Gastroesophageal sphincter (tissue), 3 donors: ENCODE measurements at regions not wholly inside any gene's neighbourhood (a gene's known extent, or its start where the extent isn't known, plus 50 kb on each side); places are given as distances from the start of the nearest gene placed in this dataset.
"Not testable (repeated sequence)": the region's sequence is repeated elsewhere in the genome, so short reads cannot be mapped to it uniquely, and the experiment has no call there.

ENCODE experiments used
- POLR2AphosphoS5 ChIP-seq: sonication (generic); formaldehyde crosslinking; IDR thresholded peaks from one replicate; pipeline ENCODE4 v1.6.1; 2017; ENCODE audit warnings: antibody characterized with exemption
- TF ChIP-seq, protein P1 (sequence below), 4 experiments: fragments of 200-600 bp in 2 of 4; fragments of 450-650 bp in 2 of 4; sonication (generic) in 1 of 4; IDR thresholded peaks; one replicate each; pipeline ENCODE4 v1.5.1; 2017 to 2019; ENCODE audit warnings: antibody characterized with exemption in 4 of 4, mild to moderate bottlenecking in 2 of 4, moderate library complexity in 2 of 4

DNA sequence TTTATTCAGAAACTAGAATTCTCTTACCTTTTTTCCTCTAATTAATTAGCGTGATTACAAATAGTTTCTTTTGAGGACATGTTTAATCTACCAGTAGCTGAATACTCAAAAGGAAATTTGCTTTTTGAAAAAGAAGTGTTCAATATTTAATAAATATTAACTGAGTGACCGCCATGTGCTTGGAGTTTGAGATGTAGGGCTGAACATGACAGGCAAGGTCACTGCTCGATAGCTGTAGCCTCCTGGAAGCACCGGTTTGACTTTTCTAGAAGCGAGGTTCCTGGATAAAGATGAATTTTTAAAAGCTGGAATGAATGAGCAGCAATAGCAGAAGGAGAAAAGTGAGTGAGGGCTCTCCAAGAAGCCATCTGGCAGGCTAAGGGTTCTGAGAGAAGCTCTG lies 65.0 kb upstream of the PRSS12 start:
- TF ChIP-seq POLR2AphosphoS5: not testable (repeated sequence)
- TF ChIP-seq, protein P1, sequence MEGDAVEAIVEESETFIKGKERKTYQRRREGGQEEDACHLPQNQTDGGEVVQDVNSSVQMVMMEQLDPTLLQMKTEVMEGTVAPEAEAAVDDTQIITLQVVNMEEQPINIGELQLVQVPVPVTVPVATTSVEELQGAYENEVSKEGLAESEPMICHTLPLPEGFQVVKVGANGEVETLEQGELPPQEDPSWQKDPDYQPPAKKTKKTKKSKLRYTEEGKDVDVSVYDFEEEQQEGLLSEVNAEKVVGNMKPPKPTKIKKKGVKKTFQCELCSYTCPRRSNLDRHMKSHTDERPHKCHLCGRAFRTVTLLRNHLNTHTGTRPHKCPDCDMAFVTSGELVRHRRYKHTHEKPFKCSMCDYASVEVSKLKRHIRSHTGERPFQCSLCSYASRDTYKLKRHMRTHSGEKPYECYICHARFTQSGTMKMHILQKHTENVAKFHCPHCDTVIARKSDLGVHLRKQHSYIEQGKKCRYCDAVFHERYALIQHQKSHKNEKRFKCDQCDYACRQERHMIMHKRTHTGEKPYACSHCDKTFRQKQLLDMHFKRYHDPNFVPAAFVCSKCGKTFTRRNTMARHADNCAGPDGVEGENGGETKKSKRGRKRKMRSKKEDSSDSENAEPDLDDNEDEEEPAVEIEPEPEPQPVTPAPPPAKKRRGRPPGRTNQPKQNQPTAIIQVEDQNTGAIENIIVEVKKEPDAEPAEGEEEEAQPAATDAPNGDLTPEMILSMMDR (IDR thresholded peaks at IDR 0.05): not testable (repeated sequence)
